Heart left ventricle (tissue), 16 donors: ENCODE measurements at regions not wholly inside any gene's neighbourhood (a gene's known extent, or its start where the extent isn't known, plus 50 kb on each side); places are given as distances from the start of the nearest gene placed in this dataset.
"Not testable (repeated sequence)": the region's sequence is repeated elsewhere in the genome, so short reads cannot be mapped to it uniquely, and the experiment has no call there.

Experiments used
- ATAC-seq, 4 donors: fragments of 200-7000 bp; cut with Tn5 transposase; one replicate each; pipeline ENCODE4 v1.9.1; 2020 to 2022; ENCODE audit warnings: moderate library complexity in 4 of 4, mild to moderate bottlenecking in 3 of 4, moderate number of reproducible peaks in 1 of 4
- DNase-seq, 5 donors: peaks; one replicate each; pipeline ENCODE4 v3.0.0-alpha.2; 2020
- H3K27ac ChIP-seq, 12 donors: fragments of 200-600 bp; sonication (generic) in 4 of 12; one replicate each; pipeline versions ENCODE4 v1.5.0 to v1.8.0; 2016 to 2022; ENCODE audit warnings: mild to moderate bottlenecking in 2 of 12
- H3K27me3 ChIP-seq, 9 donors: fragments of 200-600 bp; sonication (generic) in 2 of 9; one replicate each; pipeline versions ENCODE4 v1.5.1 to v1.8.0; 2016 to 2022; ENCODE audit warnings: mild to moderate bottlenecking in 3 of 9
- H3K36me3 ChIP-seq, 9 donors: fragments of 200-600 bp; sonication (generic) in 2 of 9; one replicate each; pipeline versions ENCODE4 v1.5.0 to v1.8.0; 2018 to 2022; ENCODE audit warnings: mild to moderate bottlenecking in 2 of 9
- H3K4me1 ChIP-seq, 12 donors: fragments of 200-600 bp; sonication (generic) in 4 of 12; one replicate each; pipeline versions ENCODE4 v1.5.0 to v1.8.0; 2016 to 2022; ENCODE audit warnings: mild to moderate bottlenecking in 3 of 12
- H3K4me3 ChIP-seq, 12 donors: fragments of 200-600 bp; sonication (generic) in 4 of 12; one replicate each; pipeline versions ENCODE4 v1.5.0 to v1.8.0; 2017 to 2022; ENCODE audit warnings: mild to moderate bottlenecking in 9 of 12, moderate library complexity in 4 of 12
- H3K9me3 ChIP-seq, 12 donors: fragments of 200-600 bp; sonication (generic) in 4 of 12; one replicate each; pipeline versions ENCODE4 v1.5.0 to v1.8.0; 2016 to 2022; ENCODE audit warnings: mild to moderate bottlenecking in 1 of 12
- CTCF ChIP-seq, 12 donors: fragments of 200-600 bp; sonication (generic) in 4 of 12; IDR thresholded peaks; one replicate each; pipeline versions ENCODE4 v1.5.0 to v1.8.0; 2018 to 2022; ENCODE audit warnings: antibody characterized with exemption in 12 of 12, mild to moderate bottlenecking in 5 of 12
- POLR2A ChIP-seq, 2 donors: fragments of 450-650 bp; IDR thresholded peaks; one replicate each; pipeline ENCODE4 v1.6.1; 2017; ENCODE audit warnings: antibody characterized with exemption in 2 of 2, mild to moderate bottlenecking in 2 of 2, moderate library complexity in 2 of 2
- WGBS, 4 donors: extraction: QIAGEN DNeasy Blood & Tissue Kit in 2 of 4; methylation state at CpG; one replicate each; pipeline versions ENCODE4 v1.1.5 to v1.1.7; 2013 to 2018; 5-methylcytosine and 5-hydroxymethylcytosine counted together
- intact Hi-C, 10 donors: fragments of 100-400 bp; cut with DNase I; formaldehyde crosslinking; loops; one replicate each; pipeline versions ENCODE4 v1.11.1 to v1.14.2; 2022
- donor health status: ischemic (EF 13 %, LVEDD 7.1; RV severe dilation, severe dysfunction).
- donor health status: healthy with polysubstance abuse.
- donor health status: DM: no; HTN: yes; CAD: no.
- donor health status: DM: no; HTN: no; CAD: no.
- donor health status: ischemic (EF 25% LVEDD 6.9; RV normal size, moderate dysfunction).
- donor health status: ischemic (EF 25% LVEDD 5.7; RV mildly dilated, moderate dysfunction).
- donor health status: healthy.
- donor health status: DM: yes; HTN: yes; CAD: no.
- donor health status: ischemic (EF 35%, LVEDD 5.7; RV mildly dilated, moderate dysfunction).
- donor health status: nonischemic (EF 11% LVEDD 7.7; RV severe dilation, severe dysfunction).
- donor health status: DM: yes; HTN: yes; CAD: no.
- donor health status: PGD.
- donor health status: ischemic (EF 29% LVEDD 5.4; RV normal size, mild dysfunction).
- donor health status: nonischemic (EF 23%, LVEDD 6.1; RV moderate dilation, normal function).

- DNase-seq (no peak), ATAC-seq (no peak)
- TF ChIP-seq POLR2A (IDR thresholded peaks at IDR 0.05) (no peak), CTCF (IDR thresholded peaks at IDR 0.05) (no peak)
- Histone ChIP-seq H3K4me1 (no peaks in the 10 kb centered on the region), H3K27me3 (peaks cover 0 to 2% (median 0%) of the 10 kb centered on the region in 9 donors), H3K4me3 (no peak overlapping the region), H3K27ac (no peak overlapping the region), H3K9me3 (peaks cover 0 to 4% (median 0%) of the 10 kb centered on the region in 12 donors), H3K36me3 (no peaks in the 10 kb centered on the region)
- intact Hi-C loops: no loop called here
- WGBS, 4 donors: 72 to 77% (median 73%) methylated on average over 5 of the region's 5 CpGs
Measured at GRCh38 chr10:8691498-8692017, 637.1 kb downstream of the GATA3 start.

- intact Hi-C loops, H3K9me3 ChIP-seq, H3K4me3 ChIP-seq, DNase-seq, H3K27me3 ChIP-seq, H3K4me1 ChIP-seq, H3K36me3 ChIP-seq, H3K27ac ChIP-seq, ATAC-seq: not testable (repeated sequence)
- 47 to 70% (median 57%) methylated on average over 2 of the region's 2 CpGs for WGBS, 4 donors
Measured at GRCh38 chr10:8693635-8694034, 639.1 kb downstream of the GATA3 start.

- TF ChIP-seq CTCF (IDR thresholded peaks at IDR 0.05): no peak
- H3K36me3 ChIP-seq: no peaks in the 10 kb centered on the region
- WGBS, 4 donors: 59 to 67% (median 64%) methylated on average over 6 of the region's 6 CpGs
- DNase-seq: no peak
- no peak for ATAC-seq
- intact Hi-C loops: no loop called here
- no peaks in the 10 kb centered on the region for H3K4me1 ChIP-seq
- H3K4me3 ChIP-seq: no peak overlapping the region
- peaks cover 0 to 4% (median 0%) of the 10 kb centered on the region in 12 donors for H3K9me3 ChIP-seq
- H3K27me3 ChIP-seq: peaks cover 0 to 2% (median 0%) of the 10 kb centered on the region in 9 donors
- no peak overlapping the region for H3K27ac ChIP-seq
Measured at GRCh38 chr10:8696746-8697145, 642.3 kb downstream of the GATA3 start.

- no peak for TF ChIP-seq CTCF (IDR thresholded peaks at IDR 0.05)
- no peak for TF ChIP-seq POLR2A (IDR thresholded peaks at IDR 0.05)
- no peaks in the 10 kb centered on the region for H3K27me3 ChIP-seq
- intact Hi-C loops: no loop called here
- no peak overlapping the region for H3K27ac ChIP-seq
- DNase-seq (no peak), ATAC-seq (no peak)
- no peaks in the 10 kb centered on the region for H3K36me3 ChIP-seq
- H3K4me3 ChIP-seq: no peak overlapping the region
- H3K9me3 ChIP-seq: peaks cover 0 to 3% (median 0%) of the 10 kb centered on the region in 12 donors
- no peaks in the 10 kb centered on the region for H3K4me1 ChIP-seq
Measured at GRCh38 chr10:8700689-8701088, 646.2 kb downstream of the GATA3 start.

- no peaks in the 10 kb centered on the region for H3K27me3 ChIP-seq
- TF ChIP-seq CTCF (IDR thresholded peaks at IDR 0.05) (no peak), POLR2A (IDR thresholded peaks at IDR 0.05) (no peak)
- no peaks in the 10 kb centered on the region for H3K36me3 ChIP-seq
- ATAC-seq: no peak
- no peak overlapping the region for H3K27ac ChIP-seq
- 73 to 76% (median 74%) methylated on average over 4 of the region's 4 CpGs for WGBS, 4 donors
- no peak overlapping the region for H3K4me3 ChIP-seq
- intact Hi-C loops: no loop called here
- DNase-seq: no peak
- peaks cover 0 to 3% (median 0%) of the 10 kb centered on the region in 12 donors for H3K9me3 ChIP-seq
- H3K4me1 ChIP-seq: no peaks in the 10 kb centered on the region
Measured at GRCh38 chr10:8702181-8702580, 647.7 kb downstream of the GATA3 start.
